HPDE6-E6E7 (cell line): ENCODE measurements at regions not wholly inside any gene's neighbourhood (a gene's known extent, or its start where the extent isn't known, plus 50 kb on each side); places are given as distances from the start of the nearest gene placed in this dataset.

ENCODE experiments used
- DNase-seq: peaks from one replicate; pipeline ENCODE4 v3.0.0; 2011; ENCODE audit warnings: missing footprints; ENCODE audit errors: extremely low spot score

DNA sequence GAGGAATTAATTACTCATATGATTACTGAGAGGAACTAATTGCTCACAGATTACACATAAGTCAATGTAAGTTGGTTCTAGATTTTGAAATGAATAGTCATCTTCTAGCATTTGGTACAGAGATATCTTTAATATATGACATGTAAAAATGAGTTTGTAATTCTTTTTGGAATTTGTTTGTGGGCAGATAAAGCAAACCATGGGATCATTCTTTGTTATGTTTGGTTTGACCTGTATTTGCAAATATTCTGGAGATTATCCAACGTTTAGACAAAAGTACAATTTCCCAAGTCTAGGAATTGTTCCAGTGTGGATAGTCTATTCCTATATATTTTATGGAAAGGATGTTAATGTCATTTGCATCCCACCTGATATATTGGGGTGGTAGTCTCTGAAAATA lies 309.6 kb upstream of the EDNRB start:
- DNase-seq, result no peak

DNA sequence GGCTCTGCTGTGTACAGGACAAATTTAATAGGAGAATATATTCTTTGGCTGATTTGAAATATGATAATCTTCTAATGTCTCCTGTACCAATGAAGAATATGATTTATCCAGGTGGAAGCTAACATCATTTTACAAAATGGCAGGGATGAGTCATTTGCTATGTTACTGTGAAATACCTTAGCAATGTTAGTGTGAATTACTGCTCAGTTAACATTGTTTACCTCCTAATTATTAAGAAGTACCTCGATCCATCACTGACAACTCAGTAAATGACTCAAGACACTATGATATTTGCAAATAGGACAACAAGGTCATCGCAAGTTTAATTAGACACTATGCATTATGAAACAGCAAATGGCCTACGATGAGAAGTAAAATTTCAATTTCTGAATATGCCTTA lies 309.1 kb upstream of the EDNRB start:
- peak; percentile 4 for DNase-seq

DNA sequence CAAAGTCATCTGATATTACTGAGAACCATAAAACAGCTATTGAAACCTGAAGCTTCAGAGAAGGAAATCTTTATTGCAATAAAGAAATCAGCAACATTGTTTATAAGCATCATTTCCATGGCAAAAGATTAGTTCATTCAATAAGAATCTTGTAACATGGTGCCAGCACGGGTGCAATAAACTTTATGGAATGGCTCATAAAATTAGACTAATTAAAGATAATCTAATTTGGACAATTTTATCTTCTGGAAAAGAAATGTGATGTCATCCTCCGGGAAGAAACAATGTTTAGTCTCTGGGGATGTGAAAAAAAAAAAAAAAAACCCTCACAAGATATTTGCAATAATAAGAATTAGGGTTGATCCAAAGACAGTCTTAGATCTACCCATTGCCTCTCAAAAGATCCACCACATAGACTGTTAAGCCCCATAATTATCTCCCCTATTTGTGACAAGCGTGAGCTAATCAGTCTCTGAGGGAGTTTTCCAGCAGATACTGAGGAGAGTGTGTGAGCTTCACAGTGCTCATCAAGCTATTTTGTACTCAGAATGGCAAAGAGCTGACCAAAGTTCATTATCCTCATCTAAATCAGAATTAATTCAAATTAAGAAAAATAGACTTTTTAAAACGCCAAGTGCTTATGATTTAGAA lies 297.0 kb upstream of the EDNRB start:
- DNase-seq, result no peak

DNA sequence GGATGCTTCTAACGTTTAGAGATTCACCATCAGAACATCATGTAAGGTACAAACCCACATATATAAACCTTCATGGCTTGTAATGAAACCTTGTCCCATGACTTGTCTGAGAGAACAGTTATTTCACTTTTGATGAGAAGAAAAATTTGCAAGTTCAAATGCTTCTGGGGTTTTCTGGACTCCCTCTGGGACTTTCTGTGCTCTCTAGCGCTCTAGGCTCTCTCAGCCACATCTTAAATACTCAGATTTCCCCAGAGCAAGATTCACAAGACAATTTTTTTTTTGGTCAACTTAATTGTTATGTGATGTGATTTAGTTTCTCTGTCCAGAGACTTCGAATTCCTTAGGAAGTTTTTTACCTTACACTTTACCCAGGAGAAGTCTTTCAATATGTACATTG lies 282.8 kb upstream of the EDNRB start:
- no peak for DNase-seq

DNA sequence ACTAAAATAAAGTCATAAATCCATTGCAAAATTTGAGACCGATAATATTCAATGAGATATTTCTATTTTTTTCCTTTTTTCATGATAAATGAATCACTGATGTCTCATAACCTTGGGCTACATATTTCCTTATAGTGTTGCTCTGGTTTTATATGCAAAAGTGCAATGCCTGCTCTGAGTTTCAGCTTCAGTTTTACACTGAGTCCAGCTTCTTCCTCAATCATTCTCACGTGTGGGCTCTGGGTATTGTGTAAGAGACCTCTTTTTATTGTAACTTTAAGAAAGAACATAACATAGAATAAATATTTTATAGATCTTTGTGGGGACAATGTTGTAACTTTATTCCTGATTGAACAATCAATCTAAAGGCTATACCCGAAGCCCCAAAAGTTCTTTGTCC lies 280.2 kb upstream of the EDNRB start:
- DNase-seq, result no peak

DNA sequence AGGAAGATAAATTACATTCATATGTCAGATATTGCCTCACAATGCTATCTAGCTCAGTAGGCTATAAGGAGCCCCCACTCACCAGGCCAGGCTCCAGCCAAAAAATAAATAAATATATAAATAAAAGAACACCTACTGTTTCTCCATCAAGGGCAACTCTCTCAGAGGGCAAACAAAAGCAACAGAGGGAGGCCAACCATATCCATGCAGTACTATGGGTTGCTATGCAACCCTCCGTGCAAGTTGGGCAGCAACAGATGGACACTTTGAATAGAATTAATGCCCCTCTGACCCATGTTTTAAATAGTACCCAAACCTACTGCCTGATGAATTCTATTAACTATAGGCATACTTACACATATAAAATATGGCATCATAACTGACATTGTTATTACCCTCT lies 279.8 kb upstream of the EDNRB start:
- no peak for DNase-seq

DNA sequence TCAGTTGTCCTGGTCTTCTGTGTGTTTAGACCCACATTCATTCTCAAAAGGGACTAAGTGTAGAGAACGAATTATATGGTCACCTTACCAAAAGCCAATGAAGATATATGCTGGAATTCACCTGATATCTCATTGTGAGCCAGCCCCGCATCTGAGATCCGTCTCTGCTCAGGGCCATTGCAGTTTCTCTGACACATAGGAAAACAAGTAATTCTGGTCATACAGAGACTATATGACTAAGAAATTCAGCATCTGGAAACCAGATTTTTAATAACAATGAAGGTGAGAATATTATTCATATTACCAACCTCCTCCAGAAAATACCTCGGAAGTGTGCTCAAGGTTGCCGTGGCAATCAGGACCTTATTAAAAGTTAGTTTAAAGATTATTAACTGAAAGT lies 278.6 kb upstream of the EDNRB start:
- DNase-seq, result peak; percentile 40

DNA sequence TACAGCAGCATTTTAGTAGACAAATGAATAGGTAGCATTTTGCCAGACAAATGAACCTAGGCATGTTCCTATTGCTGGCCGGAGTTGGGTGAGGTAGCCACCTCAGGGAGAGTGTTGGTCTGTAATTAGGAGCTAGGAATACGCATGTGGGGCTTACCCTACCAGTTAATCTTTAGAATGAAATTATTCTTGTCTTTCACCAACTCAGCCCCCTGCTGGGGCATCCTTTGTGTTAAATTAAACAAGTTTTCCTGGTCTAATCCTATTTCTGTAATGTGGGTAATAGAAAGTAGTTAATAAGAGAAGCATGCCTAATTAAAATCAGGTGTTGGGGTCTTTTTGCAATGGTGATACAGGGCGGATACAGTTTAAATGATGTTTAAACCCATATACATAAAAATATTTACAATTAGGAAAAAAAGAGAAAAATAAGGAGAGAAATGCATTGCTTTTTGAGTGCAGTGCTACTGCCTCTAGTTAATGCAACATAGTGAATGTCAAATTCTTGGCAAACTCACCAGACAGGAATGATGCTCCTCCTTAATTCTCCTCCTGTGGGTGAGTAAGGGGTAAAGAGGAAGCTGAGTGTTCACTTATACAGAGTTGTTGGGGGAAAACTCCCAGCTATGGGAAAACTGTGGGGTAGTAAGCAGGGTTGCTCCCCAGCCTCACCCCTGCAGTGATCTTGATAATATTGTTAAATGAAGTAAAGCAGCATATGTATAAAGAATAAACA lies 276.4 kb upstream of the EDNRB start:
- DNase-seq, result peak; percentile 15

DNA sequence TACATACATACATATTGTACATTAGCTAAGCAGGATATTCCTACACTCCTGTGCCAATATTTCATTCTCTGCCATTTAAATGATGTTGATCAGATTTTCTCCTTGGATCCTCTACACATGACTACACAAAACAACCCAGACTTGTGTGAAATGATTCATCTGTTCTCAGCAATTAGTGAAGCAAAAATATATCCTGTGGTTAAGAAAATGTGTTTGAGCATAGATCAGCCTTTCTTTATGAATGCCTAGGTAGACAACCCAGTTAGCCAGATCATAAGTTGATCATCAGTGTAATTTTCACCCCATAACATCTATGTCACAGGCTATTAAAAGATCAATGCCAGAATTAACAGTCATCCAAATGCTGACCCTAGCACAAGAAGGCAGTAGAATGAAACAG lies 275.2 kb upstream of the EDNRB start:
- DNase-seq, result no peak

DNA sequence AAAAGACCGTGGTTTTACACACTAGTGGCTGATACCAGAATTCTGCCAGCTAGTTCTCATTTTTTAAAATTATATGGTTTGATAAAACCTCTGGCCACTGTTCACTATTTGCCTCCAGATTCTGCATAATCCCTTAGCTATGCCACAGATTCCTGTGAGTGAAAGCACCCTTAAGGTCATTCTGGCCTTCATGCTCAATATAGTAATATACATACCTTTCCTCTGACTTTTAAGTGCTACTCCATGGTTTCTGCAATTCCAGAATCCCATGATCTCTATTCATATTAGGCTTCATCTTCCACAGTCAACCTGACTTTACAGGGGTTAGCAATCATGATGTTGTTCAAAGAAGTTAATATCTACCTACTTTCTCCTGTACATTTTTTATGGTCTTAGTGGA lies 274.1 kb upstream of the EDNRB start:
- no peak for DNase-seq

DNA sequence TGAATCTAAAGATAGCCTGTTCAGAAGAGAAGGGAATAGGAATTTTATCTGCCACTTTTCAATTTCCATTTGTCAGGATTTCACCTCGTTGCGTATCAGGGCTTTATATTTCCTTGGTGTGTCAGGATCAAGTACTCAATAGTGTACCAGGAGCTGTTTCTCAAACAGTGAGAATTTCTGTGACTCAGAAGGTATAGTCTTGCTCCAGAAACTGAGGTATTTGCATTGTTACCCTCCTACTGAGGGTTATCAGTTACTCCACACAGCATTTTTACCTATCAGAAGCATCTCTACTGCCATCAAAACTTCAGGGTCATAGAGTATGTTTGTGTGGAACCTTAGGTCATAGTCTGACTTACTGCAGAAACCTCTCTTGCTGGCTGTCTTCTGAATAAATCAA lies 271.7 kb upstream of the EDNRB start:
- no peak for DNase-seq

DNA sequence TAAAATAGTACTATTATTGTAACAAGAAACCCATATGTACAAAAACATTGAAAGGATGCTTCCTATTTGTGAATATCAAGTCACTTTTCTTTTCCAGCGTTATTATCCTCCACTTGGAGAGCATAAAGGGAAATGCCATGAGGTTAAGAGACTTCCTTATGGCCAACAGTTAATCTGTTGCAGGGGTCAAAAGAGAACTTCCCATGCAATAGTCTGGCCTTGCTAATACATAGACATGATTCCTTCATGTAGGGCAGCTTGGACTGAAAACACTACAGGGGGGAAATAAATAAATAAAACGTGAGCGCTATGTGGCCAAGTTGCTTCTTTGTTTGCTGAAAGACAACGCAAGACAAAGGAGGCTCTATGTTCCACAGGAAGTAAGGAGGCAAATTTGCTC lies 269.1 kb upstream of the EDNRB start:
- no peak for DNase-seq

DNA sequence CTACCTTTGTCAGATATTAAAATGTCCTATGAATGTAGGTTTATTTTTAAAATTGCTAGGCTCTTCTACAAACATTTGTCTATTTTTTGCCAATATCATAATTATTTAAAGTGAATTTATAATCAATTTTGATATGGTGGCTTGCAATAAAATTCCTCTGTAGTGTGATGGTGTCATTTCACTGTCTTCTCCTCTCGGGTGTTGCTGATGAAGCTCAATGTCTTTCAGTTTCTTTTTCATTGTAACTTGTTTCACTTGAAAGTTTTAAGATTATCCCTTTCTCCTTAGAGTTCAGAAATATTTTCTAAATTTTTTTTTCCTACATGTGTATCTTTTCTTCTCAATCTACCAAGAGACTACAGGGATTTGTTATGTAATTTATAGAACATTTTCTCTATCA lies 267.1 kb upstream of the EDNRB start:
- DNase-seq, result no peak

DNA sequence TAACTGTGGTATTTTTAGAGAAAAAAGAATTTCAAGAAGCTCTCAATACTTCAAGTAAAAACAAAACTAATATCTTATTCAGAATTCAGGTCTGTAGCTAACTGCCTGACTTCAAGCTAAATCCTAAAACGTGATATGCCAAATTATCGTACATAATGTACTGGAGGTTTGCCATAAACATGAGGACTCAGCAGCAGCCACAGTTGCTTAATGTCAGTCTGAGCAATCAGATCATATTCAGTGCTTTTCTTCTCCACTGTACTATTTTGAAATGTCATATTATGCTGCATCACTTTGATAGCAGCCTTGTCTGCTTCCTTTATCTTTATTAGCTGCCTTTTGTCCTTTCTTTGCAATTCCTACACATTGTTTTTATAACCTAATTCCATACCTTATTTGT lies 265.1 kb upstream of the EDNRB start:
- DNase-seq, result no peak

DNA sequence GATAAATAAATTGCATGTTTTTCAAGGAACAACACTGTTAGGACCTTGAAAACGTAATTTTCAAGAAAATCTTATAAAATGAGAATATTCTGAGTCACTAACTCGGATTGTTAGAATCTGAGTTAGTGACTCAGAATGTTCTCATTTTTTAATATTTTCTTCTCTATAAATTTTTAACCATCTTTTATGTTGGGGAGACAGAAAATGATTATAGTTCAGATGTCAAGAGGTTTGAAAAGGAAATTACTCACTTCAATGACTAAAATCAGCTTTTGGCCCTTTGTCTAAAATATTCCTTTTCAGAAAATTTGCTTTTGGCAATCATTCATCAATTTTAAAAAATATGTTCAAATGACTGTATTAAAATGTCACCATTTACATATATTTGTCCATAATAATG lies 264.2 kb upstream of the EDNRB start:
- no peak for DNase-seq

DNA sequence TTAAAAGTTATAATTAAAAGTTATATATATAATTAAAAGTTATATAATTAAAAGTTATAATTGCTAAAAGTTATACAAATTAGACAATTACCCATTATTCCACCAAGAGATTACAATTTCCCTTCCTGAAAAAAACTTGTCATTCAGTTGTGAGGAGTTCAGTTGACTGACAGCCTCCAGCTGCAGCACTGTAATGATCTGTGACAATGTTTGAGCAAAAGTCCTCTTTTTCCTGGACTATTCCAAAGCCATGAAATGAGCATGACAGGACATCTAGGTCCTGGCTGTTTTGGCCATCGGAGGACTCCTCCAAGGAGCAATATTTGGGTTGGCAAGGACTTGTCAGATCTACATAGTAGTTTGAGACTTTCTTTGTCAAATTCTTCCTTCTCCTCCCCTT lies 258.7 kb upstream of the EDNRB start:
- no peak for DNase-seq

DNA sequence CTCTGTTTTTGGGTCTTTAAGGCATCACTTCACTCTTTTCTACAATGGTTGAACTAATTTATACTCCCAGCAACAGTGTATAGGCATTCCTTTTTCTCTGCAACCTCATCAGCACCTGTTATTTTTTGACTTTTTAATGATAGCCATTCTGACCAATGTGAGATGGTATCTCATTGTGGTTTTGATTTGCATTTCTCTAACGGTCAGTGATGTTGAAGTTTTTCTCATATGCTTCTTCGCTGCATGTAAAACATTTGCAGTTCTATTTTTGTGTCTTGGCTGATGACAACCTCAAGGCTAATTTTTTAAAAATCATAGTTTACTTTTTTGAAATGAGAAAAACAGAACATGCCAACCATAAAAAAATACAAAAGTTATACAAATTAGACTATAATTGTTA lies 258.2 kb upstream of the EDNRB start:
- no peak for DNase-seq

DNA sequence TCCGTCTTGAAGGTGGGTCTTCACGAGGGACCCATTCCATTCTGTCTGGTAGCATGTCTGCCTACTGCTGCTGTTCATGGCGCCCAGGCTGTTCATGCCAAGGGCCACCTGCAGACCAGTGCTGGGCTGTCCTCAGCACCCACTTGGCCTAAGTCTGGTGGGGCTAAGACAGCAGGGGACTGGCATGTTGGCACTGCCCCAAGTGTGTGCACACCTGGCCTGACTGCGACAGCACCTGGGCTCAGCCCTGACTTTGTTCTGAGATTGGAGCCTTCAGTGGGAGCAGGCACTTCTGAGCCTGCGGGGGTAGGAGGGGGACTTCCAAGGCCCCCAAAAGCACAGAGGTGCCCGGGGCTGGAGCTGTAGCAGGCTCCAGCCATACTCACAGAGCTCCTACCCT lies 250.8 kb upstream of the EDNRB start:
- no peak for DNase-seq

DNA sequence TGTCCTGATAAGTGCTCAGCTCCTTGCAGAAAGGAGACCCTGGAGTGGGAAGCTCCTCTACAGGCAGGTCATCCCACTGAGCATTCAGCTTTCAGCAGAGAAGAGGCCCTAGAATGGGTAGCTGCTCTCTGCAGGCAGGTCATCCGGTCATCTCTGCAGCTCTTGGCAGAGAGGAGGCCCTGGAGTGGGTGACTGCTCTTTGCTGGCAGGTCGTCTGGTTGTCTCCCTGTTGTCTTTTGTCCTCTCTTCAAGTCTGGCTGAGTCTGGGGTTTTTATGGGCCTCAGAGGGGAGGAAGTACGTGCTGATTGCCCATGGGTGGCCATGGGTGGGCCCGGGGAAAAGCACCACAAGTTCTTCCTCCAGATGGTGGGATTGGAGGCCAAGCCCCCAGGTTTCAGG lies 250.3 kb upstream of the EDNRB start:
- no peak for DNase-seq

DNA sequence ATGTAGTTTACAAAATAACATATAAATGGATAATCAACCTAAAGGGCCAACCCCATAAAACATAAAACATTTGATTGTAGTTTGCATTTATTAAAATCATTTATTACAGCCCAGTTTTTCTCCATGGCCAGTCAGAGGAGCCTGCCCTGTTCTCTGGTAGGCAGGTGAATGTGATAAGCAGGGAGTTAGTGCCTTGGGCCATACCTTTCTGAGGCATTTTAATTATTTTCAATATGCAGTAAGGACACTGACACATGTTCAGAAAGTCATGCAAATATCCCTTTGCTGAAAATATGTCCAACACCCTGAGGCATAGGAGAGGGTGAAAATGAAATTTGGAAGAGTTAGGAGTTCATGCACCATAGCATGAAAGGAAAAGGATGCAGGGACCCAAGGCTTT lies 242.6 kb upstream of the EDNRB start:
- no peak for DNase-seq

DNA sequence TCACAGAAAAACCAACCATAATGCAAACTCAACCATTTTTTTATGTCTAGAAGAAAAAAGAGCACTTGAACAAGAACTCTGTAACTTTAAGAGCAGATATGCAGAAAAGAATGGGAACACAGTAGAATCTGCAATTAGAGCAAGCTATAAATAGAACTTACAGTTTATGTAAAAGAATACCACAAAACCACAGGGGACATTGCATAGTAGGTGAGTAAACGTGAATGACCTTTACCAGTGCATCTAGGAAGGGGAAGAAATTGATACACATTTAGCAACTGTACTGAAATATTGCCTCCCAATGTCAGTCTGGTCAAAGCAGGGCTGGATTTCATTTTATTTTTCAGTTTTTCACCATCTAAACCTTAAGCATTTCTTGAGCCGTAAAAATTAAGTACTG lies 242.2 kb upstream of the EDNRB start:
- DNase-seq, result peak; percentile 9

DNA sequence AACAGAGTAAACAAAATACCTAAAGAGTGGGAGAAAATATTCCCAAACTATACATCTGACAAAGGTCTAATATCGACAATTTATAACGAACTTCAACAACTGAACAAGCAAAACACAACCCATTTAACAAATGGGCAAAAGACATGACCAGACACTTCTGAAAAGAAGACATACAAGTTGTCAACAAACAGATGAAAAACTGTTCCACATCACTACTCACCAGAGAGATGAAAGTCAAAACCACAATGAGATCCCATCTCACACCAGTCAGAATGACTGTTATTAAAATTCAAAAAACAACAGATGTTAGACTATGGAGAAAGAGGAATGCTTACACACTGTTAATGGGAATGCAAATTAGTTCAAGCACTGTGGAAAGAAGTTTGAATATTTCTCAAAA lies 233.8 kb upstream of the EDNRB start:
- DNase-seq, result no peak

DNA sequence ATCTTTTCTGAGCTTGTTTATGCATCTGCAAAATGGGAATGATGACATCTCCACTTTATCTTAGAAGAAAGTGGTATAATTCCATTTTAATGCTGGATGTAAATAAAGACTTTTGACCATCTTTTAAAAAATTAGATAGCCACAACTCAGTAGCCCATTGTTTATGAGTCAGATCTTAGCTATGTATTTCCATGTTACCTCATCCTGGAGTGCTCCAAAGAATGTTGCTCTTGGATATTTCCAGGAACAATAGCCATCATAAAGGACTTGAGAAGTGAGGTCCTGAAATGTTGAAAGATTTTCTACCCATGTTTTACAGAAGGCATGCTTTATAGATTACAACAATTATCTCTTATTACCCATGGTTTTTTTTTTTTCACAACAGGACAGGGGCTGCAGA lies 229.3 kb upstream of the EDNRB start:
- no peak for DNase-seq

DNA sequence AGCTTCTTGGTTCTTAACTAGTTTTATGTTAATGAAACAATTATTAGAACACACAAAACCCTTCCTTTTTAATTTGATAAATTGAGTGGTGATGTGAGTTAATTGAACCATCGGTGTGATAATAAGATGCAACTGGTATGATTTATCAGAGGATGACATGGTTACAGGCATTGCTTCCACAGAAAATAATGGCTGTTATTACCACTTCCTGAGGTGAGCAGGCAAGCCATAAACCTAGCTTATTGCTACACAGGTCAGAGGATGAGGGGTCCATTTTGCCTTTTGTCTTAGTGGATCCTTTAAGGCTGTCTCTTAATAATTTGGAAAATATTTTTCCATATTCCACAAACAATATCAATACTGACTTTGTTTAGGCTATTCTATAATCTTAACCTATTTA lies 226.6 kb upstream of the EDNRB start:
- no peak for DNase-seq
